ENCODE measurements at regions not wholly inside any gene's neighbourhood (a gene's known extent, or its start where the extent isn't known, plus 50 kb on each side); places are given as distances from the start of the nearest gene placed in this dataset.
"Not testable (repeated sequence)": the region's sequence is repeated elsewhere in the genome, so short reads cannot be mapped to it uniquely, and the experiment has no call there.

DNA sequence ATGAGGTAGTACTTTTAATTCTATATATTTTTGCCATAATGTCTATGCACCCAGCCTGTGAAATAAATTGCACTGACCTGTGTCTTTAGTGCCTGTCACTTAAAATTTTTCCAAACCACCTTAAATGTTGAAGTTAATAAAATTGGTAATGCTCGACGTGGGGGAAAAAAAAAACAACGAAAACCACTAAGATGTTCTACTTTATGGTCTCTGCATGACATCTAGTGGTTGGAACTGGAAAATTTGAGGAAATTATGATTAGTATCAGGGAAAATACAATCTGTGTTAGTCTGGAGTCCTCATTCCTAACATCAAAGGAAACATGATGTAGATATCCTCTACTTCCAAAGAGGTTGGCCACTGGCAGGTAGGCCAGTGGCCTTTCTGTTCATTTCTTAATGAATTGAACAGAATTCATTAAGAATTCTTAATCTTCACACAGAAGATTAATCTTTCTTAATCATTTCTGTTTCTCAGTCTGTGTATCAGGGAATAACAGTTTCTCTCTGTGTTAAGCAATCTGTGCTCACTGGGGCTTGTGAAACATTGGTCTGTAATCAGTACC, 268.8 kb upstream of the POTED start:
- DNase-seq (ENCODE audit: low read depth, low spot score); intact Hi-C loops (cut with micrococcal nuclease; ENCODE audit: unreplicated experiment); in situ Hi-C loops (cut with HindIII; ENCODE audit: low pct_unique_long_range_greater_than_20kb, low sequenced_read_pairs); POLR2A ChIA-PET; CTCF ChIA-PET; H3K9me3 ChIP-seq (ENCODE audit: control insufficient read depth, insufficient read depth, low read depth, low read length); BruUV-seq (replicated peaks); H3K36me3 ChIP-seq (ENCODE audit: control insufficient read depth, insufficient read depth, low read length); H3K4me3 ChIP-seq (ENCODE audit: low read depth in 2 of 2, low read length in 2 of 2); H3K27ac ChIP-seq (ENCODE audit: low read length); ATAC-seq; H3K4me1 ChIP-seq (ENCODE audit: control insufficient read depth, insufficient read depth, low read length); H3K27me3 ChIP-seq (ENCODE audit: control insufficient read depth, insufficient read depth, low read length): not testable (repeated sequence)
- TF ChIP-seq, protein P1, sequence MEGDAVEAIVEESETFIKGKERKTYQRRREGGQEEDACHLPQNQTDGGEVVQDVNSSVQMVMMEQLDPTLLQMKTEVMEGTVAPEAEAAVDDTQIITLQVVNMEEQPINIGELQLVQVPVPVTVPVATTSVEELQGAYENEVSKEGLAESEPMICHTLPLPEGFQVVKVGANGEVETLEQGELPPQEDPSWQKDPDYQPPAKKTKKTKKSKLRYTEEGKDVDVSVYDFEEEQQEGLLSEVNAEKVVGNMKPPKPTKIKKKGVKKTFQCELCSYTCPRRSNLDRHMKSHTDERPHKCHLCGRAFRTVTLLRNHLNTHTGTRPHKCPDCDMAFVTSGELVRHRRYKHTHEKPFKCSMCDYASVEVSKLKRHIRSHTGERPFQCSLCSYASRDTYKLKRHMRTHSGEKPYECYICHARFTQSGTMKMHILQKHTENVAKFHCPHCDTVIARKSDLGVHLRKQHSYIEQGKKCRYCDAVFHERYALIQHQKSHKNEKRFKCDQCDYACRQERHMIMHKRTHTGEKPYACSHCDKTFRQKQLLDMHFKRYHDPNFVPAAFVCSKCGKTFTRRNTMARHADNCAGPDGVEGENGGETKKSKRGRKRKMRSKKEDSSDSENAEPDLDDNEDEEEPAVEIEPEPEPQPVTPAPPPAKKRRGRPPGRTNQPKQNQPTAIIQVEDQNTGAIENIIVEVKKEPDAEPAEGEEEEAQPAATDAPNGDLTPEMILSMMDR (IDR thresholded peaks at IDR 0.05) = peak; percentile 29; the same call in 1 of the 2 replicates

GRCh38 chr21:13351521-13351920, 258.1 kb upstream of the POTED start:
- CTCF ChIA-PET; H3K4me3 ChIP-seq (ENCODE audit: low read depth in 2 of 2, low read length in 2 of 2); POLR2A ChIA-PET; in situ Hi-C loops (cut with HindIII; ENCODE audit: low pct_unique_long_range_greater_than_20kb, low sequenced_read_pairs); H3K27me3 ChIP-seq (ENCODE audit: control insufficient read depth, insufficient read depth, low read length); H3K36me3 ChIP-seq (ENCODE audit: control insufficient read depth, insufficient read depth, low read length); H3K27ac ChIP-seq (ENCODE audit: low read length); ATAC-seq; BruUV-seq (replicated peaks); DNase-seq (ENCODE audit: low read depth, low spot score); intact Hi-C loops (cut with micrococcal nuclease; ENCODE audit: unreplicated experiment); H3K9me3 ChIP-seq (ENCODE audit: control insufficient read depth, insufficient read depth, low read depth, low read length); H3K4me1 ChIP-seq (ENCODE audit: control insufficient read depth, insufficient read depth, low read length): not testable (repeated sequence)

- H3K27me3 ChIP-seq (ENCODE audit: control insufficient read depth, insufficient read depth, low read length); intact Hi-C loops (cut with micrococcal nuclease; ENCODE audit: unreplicated experiment); H3K27ac ChIP-seq (ENCODE audit: low read length); DNase-seq (ENCODE audit: low read depth, low spot score); in situ Hi-C loops (cut with HindIII; ENCODE audit: low pct_unique_long_range_greater_than_20kb, low sequenced_read_pairs); BruUV-seq (replicated peaks); ATAC-seq; CTCF ChIA-PET; POLR2A ChIA-PET; H3K36me3 ChIP-seq (ENCODE audit: control insufficient read depth, insufficient read depth, low read length); H3K4me1 ChIP-seq (ENCODE audit: control insufficient read depth, insufficient read depth, low read length); H3K4me3 ChIP-seq (ENCODE audit: low read depth in 2 of 2, low read length in 2 of 2); H3K9me3 ChIP-seq (ENCODE audit: control insufficient read depth, insufficient read depth, low read depth, low read length): not testable (repeated sequence)
Observed at GRCh38 chr21:13360175-13360574, 249.4 kb upstream of the POTED start.

- no peak for DNase-seq (ENCODE audit: low read depth, low spot score)
- H3K4me1 ChIP-seq (ENCODE audit: control insufficient read depth, insufficient read depth, low read length) = no peaks in the 10 kb centered on the region
- BruUV-seq (replicated peaks) = no TSS peak
- intact Hi-C loops (cut with micrococcal nuclease; ENCODE audit: unreplicated experiment) (no loop called here), in situ Hi-C loops (cut with HindIII; ENCODE audit: low pct_unique_long_range_greater_than_20kb, low sequenced_read_pairs) (no loop called here)
- TF ChIP-seq, protein P1 (IDR thresholded peaks at IDR 0.05) = no peak
- TF ChIP-seq REST (IDR thresholded peaks at IDR 0.05; ENCODE audit: insufficient read depth in 1 of 2, low read depth in 2 of 2, low read length in 1 of 2) (no peak), POLR2AphosphoS5 (IDR thresholded peaks at IDR 0.05; ENCODE audit: low read depth, low read length) (no peak), TCF7L2 (IDR thresholded peaks at IDR 0.05; ENCODE audit: low read depth, low read length) (no peak), SIN3A (IDR thresholded peaks at IDR 0.05; ENCODE audit: borderline replicate concordance, insufficient read depth, low read depth, low read length) (no peak)
- H3K4me3 ChIP-seq (ENCODE audit: low read depth in 2 of 2, low read length in 2 of 2) = no peak overlapping the region
- ChIA-PET CTCF (no interaction called here), POLR2A (no interaction called here)
- no peaks in the 10 kb centered on the region for H3K27me3 ChIP-seq (ENCODE audit: control insufficient read depth, insufficient read depth, low read length)
- no peak for ATAC-seq
- H3K9me3 ChIP-seq (ENCODE audit: control insufficient read depth, insufficient read depth, low read depth, low read length) = no peaks in the 10 kb centered on the region
- H3K27ac ChIP-seq (ENCODE audit: low read length) = no peak overlapping the region
- H3K36me3 ChIP-seq (ENCODE audit: control insufficient read depth, insufficient read depth, low read length) = no peaks in the 10 kb centered on the region
Observed at GRCh38 chr21:13368200-13368599, 241.4 kb upstream of the POTED start.

DNA sequence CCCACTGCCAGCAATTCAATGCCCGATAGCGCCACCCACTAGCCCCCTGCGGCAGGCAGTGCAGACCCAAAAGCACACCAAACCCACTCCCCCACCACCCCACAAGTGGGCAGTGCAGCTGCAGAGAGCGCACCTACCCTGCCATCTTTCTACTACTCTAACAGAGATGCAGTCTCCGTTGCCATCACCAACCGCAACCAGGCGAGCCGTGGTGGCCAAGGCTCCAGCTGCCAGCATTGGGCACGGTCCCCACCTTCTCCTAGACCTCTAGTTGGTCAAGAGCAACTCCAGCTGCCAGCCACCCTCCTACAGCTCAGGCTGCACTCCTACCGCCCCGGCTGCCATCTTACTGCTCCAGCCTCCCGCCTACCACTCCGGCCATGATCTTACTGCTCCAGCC, 236.9 kb upstream of the POTED start:
- DNase-seq (ENCODE audit: low read depth, low spot score); H3K4me1 ChIP-seq (ENCODE audit: control insufficient read depth, insufficient read depth, low read length); intact Hi-C loops (cut with micrococcal nuclease; ENCODE audit: unreplicated experiment); in situ Hi-C loops (cut with HindIII; ENCODE audit: low pct_unique_long_range_greater_than_20kb, low sequenced_read_pairs); ATAC-seq; BruUV-seq (replicated peaks); H3K9me3 ChIP-seq (ENCODE audit: control insufficient read depth, insufficient read depth, low read depth, low read length); H3K4me3 ChIP-seq (ENCODE audit: low read depth in 2 of 2, low read length in 2 of 2); CTCF ChIA-PET; H3K27ac ChIP-seq (ENCODE audit: low read length); POLR2A ChIA-PET; H3K36me3 ChIP-seq (ENCODE audit: control insufficient read depth, insufficient read depth, low read length); H3K27me3 ChIP-seq (ENCODE audit: control insufficient read depth, insufficient read depth, low read length): not testable (repeated sequence)

Data from Panc1 (cell line).